Fibroblast of upper back skin (primary cell): ENCODE measurements at regions not wholly inside any gene's neighbourhood (a gene's known extent, or its start where the extent isn't known, plus 50 kb on each side); places are given as distances from the start of the nearest gene placed in this dataset.
"Not testable (repeated sequence)": the region's sequence is repeated elsewhere in the genome, so short reads cannot be mapped to it uniquely, and the experiment has no call there.

ENCODE experiments used
- DNase-seq: peaks from one replicate; pipeline ENCODE4 v3.0.0-alpha.2; 2013

GRCh38 chr13:81184556-81185265 is 843.8 kb upstream of the SPRY2 start:
- no peak for DNase-seq

GRCh38 chr13:81172603-81173002 is 831.7 kb upstream of the SPRY2 start:
- DNase-seq, result no peak

GRCh38 chr13:81171065-81171647 is 830.2 kb upstream of the SPRY2 start:
- no peak for DNase-seq

GRCh38 chr13:81163823-81164222 is 822.9 kb upstream of the SPRY2 start:
- not testable (repeated sequence) for DNase-seq

- no peak for DNase-seq
Measured at GRCh38 chr13:81153478-81153877, 812.6 kb upstream of the SPRY2 start.

- no peak for DNase-seq
Measured at GRCh38 chr13:81148822-81149221, 807.9 kb upstream of the SPRY2 start.

GRCh38 chr13:81146576-81146975 is 805.6 kb upstream of the SPRY2 start:
- not testable (repeated sequence) for DNase-seq

- no peak for DNase-seq
Measured at GRCh38 chr13:81142306-81142999, 801.5 kb upstream of the SPRY2 start.

GRCh38 chr13:81140675-81141074 is 799.7 kb upstream of the SPRY2 start:
- no peak for DNase-seq

- no peak for DNase-seq
Measured at GRCh38 chr13:81139987-81140386, 799.1 kb upstream of the SPRY2 start.

- DNase-seq, result no peak
Measured at GRCh38 chr13:81138353-81138980, 797.5 kb upstream of the SPRY2 start.

- DNase-seq, result peak; percentile 3
Measured at GRCh38 chr13:81133066-81133465, 792.1 kb upstream of the SPRY2 start.

GRCh38 chr13:81117416-81117815 is 776.5 kb upstream of the SPRY2 start:
- no peak for DNase-seq

GRCh38 chr13:81116461-81117282 is 775.7 kb upstream of the SPRY2 start:
- no peak for DNase-seq

GRCh38 chr13:81109026-81109425 is 768.1 kb upstream of the SPRY2 start:
- no peak for DNase-seq

GRCh38 chr13:81106348-81106747 is 765.4 kb upstream of the SPRY2 start:
- no peak for DNase-seq

GRCh38 chr13:81104035-81104715 is 763.2 kb upstream of the SPRY2 start:
- DNase-seq, result no peak

- not testable (repeated sequence) for DNase-seq
Measured at GRCh38 chr13:81102066-81102465, 761.1 kb upstream of the SPRY2 start.

GRCh38 chr13:81089371-81090157 is 748.6 kb upstream of the SPRY2 start:
- no peak for DNase-seq

GRCh38 chr13:81080911-81081454 is 740.1 kb upstream of the SPRY2 start:
- no peak for DNase-seq

GRCh38 chr13:81078048-81078447 is 737.1 kb upstream of the SPRY2 start:
- DNase-seq, result no peak
